ENCODE measurements at regions not wholly inside any gene's neighbourhood (a gene's known extent, or its start where the extent isn't known, plus 50 kb on each side); places are given as distances from the start of the nearest gene placed in this dataset.
"Not testable (repeated sequence)": the region's sequence is repeated elsewhere in the genome, so short reads cannot be mapped to it uniquely, and the experiment has no call there.

DNA sequence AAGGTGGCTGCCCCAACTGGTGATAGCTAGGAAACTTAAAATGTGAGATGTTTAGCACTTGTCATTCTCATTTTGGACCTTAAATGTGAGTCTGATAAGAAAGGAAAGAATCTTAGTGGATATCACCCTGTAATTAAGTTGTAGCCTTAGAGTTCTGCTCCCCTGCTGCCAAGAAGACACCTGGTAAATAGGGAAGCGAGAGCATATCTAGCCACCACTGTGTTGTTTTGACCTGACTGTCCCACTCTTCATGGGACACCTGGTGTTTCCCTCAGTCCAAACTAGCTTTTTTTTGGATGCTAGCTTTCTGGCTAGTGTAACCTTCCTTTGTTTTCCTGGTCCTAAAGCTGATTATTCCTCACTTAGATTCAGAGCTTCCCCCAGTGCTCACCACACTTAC lies 357.6 kb downstream of the RAD51AP2 start:
- H3K4me1 Mint-ChIP-seq, result no peaks in the 10 kb centered on the region
- no peak overlapping the region for H3K27ac Mint-ChIP-seq
- H3K36me3 Mint-ChIP-seq (ENCODE audit: low read depth), result no peaks in the 10 kb centered on the region
- no peak overlapping the region for H3K4me3 Mint-ChIP-seq
- no peak for ATAC-seq (replicated peaks)
- H3K9me3 Mint-ChIP-seq, result no peaks in the 10 kb centered on the region
- H3K27me3 Mint-ChIP-seq, result no peaks in the 10 kb centered on the region

DNA sequence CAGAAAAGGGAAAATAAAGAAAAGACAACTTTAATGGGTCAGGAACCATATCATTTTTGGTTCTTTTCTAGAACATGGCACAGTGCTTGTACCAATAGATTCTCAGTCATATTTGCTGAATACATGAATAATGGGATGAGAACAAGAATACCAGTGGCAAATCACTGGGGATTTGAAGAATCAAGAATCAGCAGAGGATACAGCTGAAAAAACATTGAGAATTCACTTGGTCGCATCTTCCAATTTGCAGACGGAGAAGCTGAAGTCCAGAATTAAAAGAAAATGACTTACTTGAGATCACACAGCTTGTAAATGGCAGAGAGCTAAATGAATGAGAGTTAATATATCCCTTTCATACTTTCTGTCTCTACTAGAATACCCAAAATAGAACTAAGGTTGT lies 362.2 kb downstream of the RAD51AP2 start:
- Mint-ChIP-seq H3K9me3 (no peaks in the 10 kb centered on the region), H3K36me3 (ENCODE audit: low read depth) (no peaks in the 10 kb centered on the region), H3K4me1 (no peaks in the 10 kb centered on the region), H3K4me3 (no peak overlapping the region), H3K27me3 (no peaks in the 10 kb centered on the region), H3K27ac (no peak overlapping the region)
- ATAC-seq (replicated peaks), result no peak

DNA sequence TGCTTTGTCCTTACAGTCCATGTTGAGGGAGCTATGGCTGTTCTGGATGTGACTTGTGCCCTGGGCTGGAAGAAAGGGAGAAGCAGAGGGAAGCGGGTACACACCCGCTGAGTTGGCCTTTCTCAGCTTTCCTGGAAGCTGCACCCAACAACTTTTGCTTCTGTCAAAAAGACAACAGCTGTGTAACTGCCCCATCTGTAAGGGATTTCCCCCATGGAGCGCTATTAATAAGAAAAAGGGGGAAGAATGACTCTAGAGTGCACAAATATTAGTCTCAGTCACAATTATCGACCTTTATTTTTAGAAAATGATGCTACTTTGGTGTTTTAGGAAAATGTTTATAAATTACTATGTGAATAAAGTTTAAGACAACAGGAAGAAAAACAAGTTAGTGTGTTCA lies 368.3 kb downstream of the RAD51AP2 start:
- no peaks in the 10 kb centered on the region for H3K36me3 Mint-ChIP-seq (ENCODE audit: low read depth)
- no peak for ATAC-seq (replicated peaks)
- no peaks in the 10 kb centered on the region for H3K4me1 Mint-ChIP-seq
- H3K27ac Mint-ChIP-seq, result no peak overlapping the region
- no peaks in the 10 kb centered on the region for H3K27me3 Mint-ChIP-seq
- peaks cover 17% of the 10 kb centered on the region for H3K9me3 Mint-ChIP-seq
- no peak overlapping the region for H3K4me3 Mint-ChIP-seq

- Mint-ChIP-seq H3K9me3 (peaks cover 17% of the 10 kb centered on the region), H3K4me1 (no peaks in the 10 kb centered on the region), H3K27me3 (no peaks in the 10 kb centered on the region), H3K4me3 (no peak overlapping the region), H3K36me3 (ENCODE audit: low read depth) (no peaks in the 10 kb centered on the region), H3K27ac (no peak overlapping the region)
- no peak for ATAC-seq (replicated peaks)
Measured at GRCh38 chr2:17148407-17149145, 369.7 kb downstream of the RAD51AP2 start.

DNA sequence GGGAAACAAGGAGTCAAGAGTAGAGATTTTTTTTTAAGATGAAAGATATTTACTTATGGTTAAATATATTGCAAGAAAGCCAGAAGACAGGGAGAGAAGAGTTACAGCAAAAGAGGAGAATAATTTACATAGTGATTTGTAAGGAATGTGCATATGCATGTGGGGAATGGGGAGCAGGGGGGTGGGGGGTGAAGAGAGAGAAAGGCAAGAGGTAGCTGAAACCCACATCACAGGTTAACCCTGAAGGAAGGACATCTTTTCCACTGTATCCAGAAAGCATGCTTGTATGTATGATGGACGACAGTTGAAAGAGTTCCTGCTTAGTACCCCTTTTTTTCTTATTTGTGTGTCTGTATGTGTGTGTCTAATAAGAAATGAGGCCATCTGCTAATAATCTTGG lies 371.9 kb downstream of the RAD51AP2 start:
- Mint-ChIP-seq H3K27me3 (no peaks in the 10 kb centered on the region), H3K9me3 (peaks cover 17% of the 10 kb centered on the region), H3K36me3 (ENCODE audit: low read depth) (no peaks in the 10 kb centered on the region), H3K4me3 (no peak overlapping the region), H3K4me1 (no peaks in the 10 kb centered on the region), H3K27ac (no peak overlapping the region)
- ATAC-seq (replicated peaks), result no peak

DNA sequence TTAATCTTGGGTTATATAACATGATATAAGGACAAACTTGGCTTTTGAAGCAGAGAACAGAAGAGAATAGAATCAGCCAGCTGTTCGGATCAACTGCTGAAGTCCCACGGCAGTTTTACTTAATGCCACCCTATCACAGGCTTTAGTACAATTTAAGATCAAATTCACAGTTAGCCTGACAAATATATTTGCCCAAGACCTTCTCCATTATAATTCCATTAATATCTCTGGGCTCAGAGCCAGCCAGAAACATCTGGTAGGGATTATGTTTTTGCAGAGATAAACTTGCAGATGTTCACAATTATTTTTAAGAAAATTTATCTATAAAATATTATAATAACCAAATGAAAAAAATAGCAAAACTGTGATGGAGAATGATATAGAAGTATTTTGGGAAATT lies 381.4 kb downstream of the RAD51AP2 start:
- H3K4me3 Mint-ChIP-seq, result no peak overlapping the region
- peaks cover 15% of the 10 kb centered on the region for H3K9me3 Mint-ChIP-seq
- H3K27ac Mint-ChIP-seq, result no peak overlapping the region
- no peak for ATAC-seq (replicated peaks)
- no peaks in the 10 kb centered on the region for H3K27me3 Mint-ChIP-seq
- no peaks in the 10 kb centered on the region for H3K4me1 Mint-ChIP-seq
- H3K36me3 Mint-ChIP-seq (ENCODE audit: low read depth), result no peaks in the 10 kb centered on the region

DNA sequence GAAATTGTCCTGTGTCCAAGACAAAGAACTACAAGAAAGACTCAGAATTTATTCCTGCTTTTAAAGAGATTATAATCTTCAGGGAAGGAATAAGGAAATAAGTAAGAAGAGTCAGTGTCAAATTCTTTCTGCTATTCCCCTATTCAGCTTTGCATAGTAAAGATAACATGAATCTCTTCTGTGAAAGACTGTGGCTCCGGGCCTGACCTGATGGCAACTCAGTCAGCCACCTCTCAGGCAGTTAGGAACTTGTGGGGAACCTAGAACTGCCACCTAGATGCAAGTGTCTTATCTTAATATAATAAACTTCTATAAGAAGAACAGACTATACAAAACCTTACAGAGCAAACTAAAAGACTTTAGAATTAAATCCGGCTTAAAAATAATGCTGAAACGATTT lies 382.0 kb downstream of the RAD51AP2 start:
- Mint-ChIP-seq H3K36me3 (ENCODE audit: low read depth) (no peaks in the 10 kb centered on the region), H3K9me3 (peaks cover 15% of the 10 kb centered on the region), H3K27ac (no peak overlapping the region), H3K4me1 (no peaks in the 10 kb centered on the region), H3K4me3 (no peak overlapping the region), H3K27me3 (no peaks in the 10 kb centered on the region)
- ATAC-seq (replicated peaks), result no peak

GRCh38 chr2:17135619-17136018 lies 382.6 kb downstream of the RAD51AP2 start:
- ATAC-seq (replicated peaks), result no peak
- H3K4me1 Mint-ChIP-seq, result no peaks in the 10 kb centered on the region
- H3K9me3 Mint-ChIP-seq, result peaks cover 14% of the 10 kb centered on the region
- H3K4me3 Mint-ChIP-seq, result no peak overlapping the region
- no peaks in the 10 kb centered on the region for H3K27me3 Mint-ChIP-seq
- no peak overlapping the region for H3K27ac Mint-ChIP-seq
- H3K36me3 Mint-ChIP-seq (ENCODE audit: low read depth), result no peaks in the 10 kb centered on the region

DNA sequence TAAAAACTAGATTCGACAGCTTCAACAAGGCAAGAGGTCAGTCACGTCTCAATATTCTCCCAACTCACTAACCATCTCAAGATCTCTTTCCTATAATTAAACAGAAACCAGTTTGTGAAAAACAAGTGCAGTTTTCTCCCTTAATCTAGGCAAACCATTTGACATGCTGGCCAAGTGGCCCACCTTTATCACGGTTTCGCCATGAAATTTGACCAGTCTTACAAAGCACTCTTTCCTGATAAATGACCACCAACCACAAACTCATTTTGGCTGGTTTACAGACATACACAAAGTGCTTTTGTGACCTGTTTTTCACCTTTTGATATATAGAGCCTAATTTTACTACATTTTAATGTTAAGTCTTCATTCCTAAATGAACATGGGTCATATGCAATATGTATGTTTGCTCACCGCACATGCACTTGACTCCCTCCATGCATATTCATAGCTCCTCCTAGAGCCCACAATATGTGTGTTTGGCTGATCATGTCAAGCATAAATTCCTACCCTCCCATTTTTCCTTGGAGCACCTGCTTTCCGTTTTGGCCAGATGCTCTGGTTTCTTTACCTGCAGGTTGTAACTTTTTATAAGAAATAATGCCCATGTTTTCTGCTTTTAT lies 385.1 kb downstream of the RAD51AP2 start:
- Mint-ChIP-seq H3K27me3 (no peaks in the 10 kb centered on the region), H3K4me3 (no peak overlapping the region), H3K27ac (no peak overlapping the region), H3K4me1 (no peaks in the 10 kb centered on the region), H3K9me3 (peaks cover 1% of the 10 kb centered on the region), H3K36me3 (ENCODE audit: low read depth) (no peaks in the 10 kb centered on the region)
- no peak for ATAC-seq (replicated peaks)

DNA sequence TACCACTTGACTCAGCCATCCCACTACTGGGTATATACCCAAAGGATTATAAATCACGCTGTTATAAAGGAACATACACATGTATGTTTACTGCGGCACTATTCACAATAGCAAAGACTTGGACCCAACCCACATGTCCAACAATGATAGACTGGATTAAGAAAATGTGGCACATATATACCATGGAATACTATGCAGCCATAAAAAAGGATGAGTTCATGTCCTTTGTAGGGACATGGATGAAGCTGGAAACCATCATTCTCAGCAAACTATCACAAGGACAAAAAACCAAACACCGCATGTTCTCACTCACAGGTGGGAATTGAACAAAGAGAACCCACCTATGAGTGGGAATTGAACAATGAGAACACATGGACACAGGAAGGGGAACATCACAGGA lies 387.6 kb downstream of the RAD51AP2 start:
- not testable (repeated sequence) for H3K36me3 Mint-ChIP-seq (ENCODE audit: low read depth); H3K4me3 Mint-ChIP-seq; H3K9me3 Mint-ChIP-seq; H3K27me3 Mint-ChIP-seq; H3K4me1 Mint-ChIP-seq; ATAC-seq (replicated peaks); H3K27ac Mint-ChIP-seq

- Mint-ChIP-seq H3K27me3 (no peaks in the 10 kb centered on the region), H3K27ac (no peak overlapping the region), H3K4me1 (no peaks in the 10 kb centered on the region), H3K4me3 (no peak overlapping the region), H3K9me3 (peaks cover 8% of the 10 kb centered on the region), H3K36me3 (ENCODE audit: low read depth) (no peaks in the 10 kb centered on the region)
- ATAC-seq (replicated peaks), result no peak
Measured at GRCh38 chr2:17125989-17126620, 392.1 kb downstream of the RAD51AP2 start.

DNA sequence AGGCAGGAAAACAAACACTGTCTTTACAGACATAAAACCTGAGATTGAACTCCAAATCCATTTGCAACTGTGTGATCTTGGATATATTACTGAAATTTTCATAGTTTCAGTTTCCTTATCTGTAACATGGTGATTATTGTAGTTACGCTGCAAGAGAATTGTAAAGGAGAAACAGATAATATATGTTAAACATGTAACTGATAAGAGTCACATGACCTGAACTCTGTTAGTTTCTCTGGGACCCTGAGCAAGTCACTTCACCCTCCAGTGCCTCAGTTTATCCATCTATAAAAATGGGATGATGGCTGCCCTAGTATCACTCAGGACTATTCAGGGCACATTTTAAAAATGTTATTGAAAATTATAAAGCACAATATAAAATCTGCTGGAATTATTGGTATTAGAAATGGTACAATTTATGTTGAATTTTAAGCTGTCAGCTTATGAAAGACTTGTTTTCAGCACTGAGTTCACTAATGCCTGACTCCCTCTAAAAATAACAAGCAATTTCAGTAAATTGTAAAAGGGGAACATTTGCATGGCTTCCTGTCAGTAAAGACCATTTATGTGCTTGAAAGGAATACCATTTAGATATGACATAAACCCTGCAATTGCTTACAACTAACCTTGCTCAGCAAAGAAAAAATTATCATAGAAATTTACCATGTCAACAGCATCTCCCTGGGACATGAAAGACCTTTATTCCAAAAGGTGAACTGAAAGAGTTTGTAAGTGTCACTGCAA lies 393.5 kb downstream of the RAD51AP2 start:
- Mint-ChIP-seq H3K27ac (no peak overlapping the region), H3K9me3 (peaks cover 8% of the 10 kb centered on the region), H3K36me3 (ENCODE audit: low read depth) (no peaks in the 10 kb centered on the region), H3K4me1 (no peaks in the 10 kb centered on the region), H3K27me3 (no peaks in the 10 kb centered on the region), H3K4me3 (no peak overlapping the region)
- ATAC-seq (replicated peaks), result no peak

DNA sequence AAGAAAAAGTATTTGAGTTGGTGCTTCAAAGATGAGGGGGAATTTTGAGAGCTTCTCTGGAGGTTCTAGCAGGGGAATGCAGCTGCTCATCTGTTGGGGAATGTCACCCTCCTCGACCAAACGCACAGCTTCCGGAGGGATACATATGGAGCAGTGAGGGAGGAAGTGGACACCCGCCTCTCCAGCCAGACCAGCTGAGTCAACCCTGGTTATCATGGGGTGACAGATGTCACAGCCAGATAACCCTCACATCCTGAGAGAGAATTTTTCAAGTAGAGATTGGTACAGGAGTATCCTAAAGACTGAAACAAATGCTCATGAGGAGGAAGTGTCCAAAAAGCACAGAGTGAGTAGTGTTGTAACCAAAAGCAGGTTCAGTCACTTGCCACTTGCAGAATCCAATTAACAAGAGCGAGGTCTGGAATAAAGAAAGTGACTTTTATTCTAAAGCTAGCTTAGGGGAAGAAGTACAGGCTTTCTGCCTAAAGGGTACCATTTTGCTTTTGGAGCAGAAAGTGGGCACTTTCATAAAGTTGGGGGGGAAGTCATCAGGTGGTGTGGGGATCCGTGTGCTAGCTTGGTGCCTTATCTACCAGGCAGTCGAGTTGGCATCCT lies 395.2 kb downstream of the RAD51AP2 start:
- H3K4me3 Mint-ChIP-seq, result no peak overlapping the region
- no peaks in the 10 kb centered on the region for H3K36me3 Mint-ChIP-seq (ENCODE audit: low read depth)
- no peaks in the 10 kb centered on the region for H3K4me1 Mint-ChIP-seq
- no peak for ATAC-seq (replicated peaks)
- no peak overlapping the region for H3K27ac Mint-ChIP-seq
- peaks cover 13% of the 10 kb centered on the region for H3K9me3 Mint-ChIP-seq
- no peaks in the 10 kb centered on the region for H3K27me3 Mint-ChIP-seq

DNA sequence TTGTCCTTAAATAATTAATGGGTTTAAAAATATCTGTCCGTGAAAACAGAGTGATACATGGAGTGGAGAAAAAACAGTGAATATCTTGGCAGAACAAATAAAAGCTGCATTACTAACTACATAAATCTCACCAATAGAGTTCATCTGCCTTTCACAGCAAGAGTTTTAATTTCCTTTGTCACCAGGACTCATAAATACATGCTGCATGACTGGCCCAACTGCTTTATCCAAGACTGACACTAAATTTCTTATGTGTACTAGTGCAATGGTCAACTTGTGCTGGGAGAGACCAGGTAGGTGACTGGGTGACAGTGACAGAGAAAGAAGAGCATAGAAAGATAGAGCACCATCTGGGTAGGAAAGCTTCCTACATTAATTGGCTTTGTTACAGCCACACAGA lies 402.8 kb downstream of the RAD51AP2 start:
- no peak for ATAC-seq (replicated peaks)
- Mint-ChIP-seq H3K4me1 (no peaks in the 10 kb centered on the region), H3K9me3 (peaks cover 10% of the 10 kb centered on the region), H3K27ac (no peak overlapping the region), H3K27me3 (no peaks in the 10 kb centered on the region), H3K4me3 (no peak overlapping the region), H3K36me3 (ENCODE audit: low read depth) (no peaks in the 10 kb centered on the region)
